Fibroblast of skin of right biceps (primary cell): ENCODE measurements at regions not wholly inside any gene's neighbourhood (a gene's known extent, or its start where the extent isn't known, plus 50 kb on each side); places are given as distances from the start of the nearest gene placed in this dataset.
"Not testable (repeated sequence)": the region's sequence is repeated elsewhere in the genome, so short reads cannot be mapped to it uniquely, and the experiment has no call there.

Source experiments
- DNase-seq: peaks from one replicate; pipeline ENCODE4 v3.0.0-alpha.2; 2013

- DNase-seq: not testable (repeated sequence)
These were observed 50.4 kb upstream of the B3GAT2 start for GRCh38 chr6:71007298-71007697.

GRCh38 chr6:71011871-71012371 lies 55.1 kb upstream of the B3GAT2 start:
- no peak for DNase-seq

- peak; percentile 40 for DNase-seq
These were observed 56.1 kb upstream of the B3GAT2 start for GRCh38 chr6:71012866-71013469.

- no peak for DNase-seq
These were observed 58.5 kb upstream of the B3GAT2 start for GRCh38 chr6:71015392-71015791.

GRCh38 chr6:71028236-71028876 lies 71.5 kb upstream of the B3GAT2 start:
- DNase-seq: no peak

- DNase-seq: no peak
These were observed 72.0 kb upstream of the B3GAT2 start for GRCh38 chr6:71028877-71029252.

GRCh38 chr6:71029555-71029954 lies 72.7 kb upstream of the B3GAT2 start:
- no peak for DNase-seq

GRCh38 chr6:71031912-71032311 lies 75.1 kb upstream of the B3GAT2 start:
- DNase-seq: no peak

GRCh38 chr6:71033171-71033570 lies 76.3 kb upstream of the B3GAT2 start:
- no peak for DNase-seq

GRCh38 chr6:71033890-71034289 lies 77.0 kb upstream of the B3GAT2 start:
- DNase-seq: no peak

GRCh38 chr6:71034563-71035345 lies 77.9 kb upstream of the B3GAT2 start:
- DNase-seq: no peak

GRCh38 chr6:71035871-71036270 lies 79.0 kb upstream of the B3GAT2 start:
- DNase-seq: no peak

GRCh38 chr6:71038711-71039344 lies 82.0 kb upstream of the B3GAT2 start:
- DNase-seq: no peak

GRCh38 chr6:71040043-71040442 lies 83.2 kb upstream of the B3GAT2 start:
- DNase-seq: no peak

- DNase-seq: no peak
These were observed 84.0 kb upstream of the B3GAT2 start for GRCh38 chr6:71040841-71041240.

- DNase-seq: peak; percentile 2
These were observed 87.0 kb upstream of the B3GAT2 start for GRCh38 chr6:71043902-71044301.

- DNase-seq: no peak
These were observed 87.9 kb upstream of the B3GAT2 start for GRCh38 chr6:71044753-71045152.

GRCh38 chr6:71045296-71045695 lies 88.4 kb upstream of the B3GAT2 start:
- no peak for DNase-seq

- no peak for DNase-seq
These were observed 90.6 kb upstream of the B3GAT2 start for GRCh38 chr6:71047417-71047816.

- no peak for DNase-seq
These were observed 91.7 kb upstream of the B3GAT2 start for GRCh38 chr6:71048320-71049164.

- DNase-seq: no peak
These were observed 92.4 kb upstream of the B3GAT2 start for GRCh38 chr6:71049198-71049770.

GRCh38 chr6:71053475-71053874 lies 96.6 kb upstream of the B3GAT2 start:
- DNase-seq: no peak
